Amniotic stem cell (primary cell): ENCODE measurements at regions not wholly inside any gene's neighbourhood (a gene's known extent, or its start where the extent isn't known, plus 50 kb on each side); places are given as distances from the start of the nearest gene placed in this dataset.

ENCODE experiments used
- DNase-seq: peaks from one replicate; lab custom pipeline; 2025; lab: John Stamatoyannopoulos, UW

- DNase-seq: no peak
Measured at GRCh38 chr5:81914696-81915095, 57.1 kb upstream of the ATG10 start.

- DNase-seq: no peak
Measured at GRCh38 chr5:81912933-81913332, 58.9 kb upstream of the ATG10 start.

- DNase-seq: no peak
Measured at GRCh38 chr5:81909677-81910076, 62.1 kb upstream of the ATG10 start.

- no peak for DNase-seq
Measured at GRCh38 chr5:81908771-81909170, 63.1 kb upstream of the ATG10 start.

- DNase-seq: no peak
Measured at GRCh38 chr5:81908044-81908443, 63.8 kb upstream of the ATG10 start.

GRCh38 chr5:81907012-81907635 is 64.7 kb upstream of the ATG10 start:
- no peak for DNase-seq

GRCh38 chr5:81906086-81906485 is 65.7 kb upstream of the ATG10 start:
- DNase-seq: no peak

GRCh38 chr5:81904861-81905260 is 67.0 kb upstream of the ATG10 start:
- DNase-seq: no peak

GRCh38 chr5:81904166-81904565 is 67.7 kb upstream of the ATG10 start:
- DNase-seq: no peak

- no peak for DNase-seq
Measured at GRCh38 chr5:81901586-81901985, 70.2 kb upstream of the ATG10 start.

GRCh38 chr5:81899123-81899522 is 72.7 kb upstream of the ATG10 start:
- no peak for DNase-seq

- DNase-seq: no peak
Measured at GRCh38 chr5:81898403-81898802, 73.4 kb upstream of the ATG10 start.

GRCh38 chr5:81896764-81897163 is 75.1 kb upstream of the ATG10 start:
- DNase-seq: no peak

- DNase-seq: no peak
Measured at GRCh38 chr5:81895307-81895706, 76.5 kb upstream of the ATG10 start.

GRCh38 chr5:81893961-81894360 is 77.9 kb upstream of the ATG10 start:
- no peak for DNase-seq

GRCh38 chr5:81884871-81885270 is 87.0 kb upstream of the ATG10 start:
- DNase-seq: no peak

- DNase-seq: no peak
Measured at GRCh38 chr5:81883371-81883770, 88.5 kb upstream of the ATG10 start.

- no peak for DNase-seq
Measured at GRCh38 chr5:81881595-81881994, 90.2 kb upstream of the ATG10 start.

GRCh38 chr5:81879936-81880335 is 91.9 kb upstream of the ATG10 start:
- DNase-seq: no peak

GRCh38 chr5:81878333-81878732 is 93.5 kb upstream of the ATG10 start:
- no peak for DNase-seq

- DNase-seq: no peak
Measured at GRCh38 chr5:81866994-81867393, 104.8 kb upstream of the ATG10 start.

GRCh38 chr5:81860778-81861177 is 109.9 kb upstream of the SSBP2 start:
- DNase-seq: no peak

GRCh38 chr5:81859624-81860023 is 108.7 kb upstream of the SSBP2 start:
- no peak for DNase-seq
